ENCODE measurements at regions not wholly inside any gene's neighbourhood (a gene's known extent, or its start where the extent isn't known, plus 50 kb on each side); places are given as distances from the start of the nearest gene placed in this dataset.

DNA sequence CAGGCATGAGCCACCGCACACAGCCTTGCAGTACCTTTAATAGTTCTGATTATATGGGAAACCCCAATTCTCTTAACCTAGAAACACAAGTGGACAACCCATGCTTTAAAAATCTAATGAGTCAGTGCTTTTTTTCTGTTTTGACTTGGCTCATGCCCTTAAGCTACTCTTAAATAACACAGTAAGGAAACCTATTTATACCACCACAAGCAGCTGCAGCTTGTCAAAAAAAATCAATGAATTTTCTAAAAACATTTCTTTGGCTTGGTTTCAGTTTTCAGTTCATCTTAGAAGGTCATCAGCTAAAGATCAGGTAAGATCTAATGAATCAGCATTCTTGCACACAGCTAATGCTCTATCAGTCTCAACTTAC lies 124.1 kb upstream of the DST start:
- Histone ChIP-seq H3K18ac (ENCODE audit: insufficient read length, low read depth, low read length) (no peak overlapping the region), H2BK20ac (ENCODE audit: low read depth, low read length, poor library complexity, severe bottlenecking) (no peak overlapping the region), H2BK120ac (ENCODE audit: low read depth, low read length, poor library complexity, severe bottlenecking) (no peak overlapping the region), H4K5ac (ENCODE audit: insufficient read length, low read depth, low read length) (no peak overlapping the region), H3K56ac (ENCODE audit: insufficient read length, low read depth, low read length) (no peak overlapping the region), H3K14ac (ENCODE audit: insufficient read depth, low read length) (no peak overlapping the region), H3K4ac (ENCODE audit: low read depth, low read length) (no peak overlapping the region), H3K4me1 (ENCODE audit: insufficient read depth, low read length) (peaks cover 3% of the 10 kb centered on the region; the same call in 1 of the 2 replicates), H3K9ac (ENCODE audit: extremely low read depth, insufficient read length, low read length) (no peak overlapping the region), H4K91ac (ENCODE audit: insufficient read length, low read depth, low read length) (no peak overlapping the region), H2BK5ac (ENCODE audit: insufficient read length, low read length) (no peak overlapping the region), H2AK5ac (ENCODE audit: insufficient read length, low read length) (no peak overlapping the region), H3K23me2 (ENCODE audit: insufficient read length, low read depth, low read length, poor library complexity, severe bottlenecking) (no peaks in the 10 kb centered on the region), H3K27ac (ENCODE audit: insufficient read length, low read depth, low read length) (no peak overlapping the region), H3K9me3 (ENCODE audit: control insufficient read depth, low read depth, low read length) (no peaks in the 10 kb centered on the region), H2BK12ac (ENCODE audit: insufficient read length, low read depth, low read length) (no peak overlapping the region), H4K20me1 (ENCODE audit: control insufficient read depth, insufficient read depth, insufficient read length) (no peaks in the 10 kb centered on the region), H4K8ac (replicated peaks; ENCODE audit: insufficient read length, low read depth, low read length) (no peak overlapping the region), H3T11ph (ENCODE audit: low read length) (no peak overlapping the region), H2AFZ (ENCODE audit: low read length) (no peak overlapping the region), H2BK15ac (ENCODE audit: low read depth, low read length) (no peak overlapping the region), H3K79me2 (ENCODE audit: insufficient read depth, low read length) (peaks cover 10% of the 10 kb centered on the region), H3K27me3 (ENCODE audit: insufficient read depth, low read length) (no peaks in the 10 kb centered on the region), H3K79me1 (ENCODE audit: insufficient read depth, low read depth, low read length, poor library complexity, severe bottlenecking) (peaks cover 4% of the 10 kb centered on the region), H3K4me2 (ENCODE audit: insufficient read depth, insufficient read length, low read length) (no peak overlapping the region), H3K23ac (ENCODE audit: insufficient read length, low read depth, low read length) (no peak overlapping the region)
- H3K36me3 Mint-ChIP-seq (ENCODE audit: insufficient read depth in 1 of 3, low read depth in 3 of 3): no peaks in the 10 kb centered on the region; a peak in 1 of 7 replicates
- no peaks in the 10 kb centered on the region for H3K9me3 Mint-ChIP-seq
- WGBS (ENCODE audit: extremely low coverage, insufficient read length, low lambda C conversion rate): no CpG with 5 or more reads among the region's 1 CpG
- TF ChIP-seq, protein P1, sequence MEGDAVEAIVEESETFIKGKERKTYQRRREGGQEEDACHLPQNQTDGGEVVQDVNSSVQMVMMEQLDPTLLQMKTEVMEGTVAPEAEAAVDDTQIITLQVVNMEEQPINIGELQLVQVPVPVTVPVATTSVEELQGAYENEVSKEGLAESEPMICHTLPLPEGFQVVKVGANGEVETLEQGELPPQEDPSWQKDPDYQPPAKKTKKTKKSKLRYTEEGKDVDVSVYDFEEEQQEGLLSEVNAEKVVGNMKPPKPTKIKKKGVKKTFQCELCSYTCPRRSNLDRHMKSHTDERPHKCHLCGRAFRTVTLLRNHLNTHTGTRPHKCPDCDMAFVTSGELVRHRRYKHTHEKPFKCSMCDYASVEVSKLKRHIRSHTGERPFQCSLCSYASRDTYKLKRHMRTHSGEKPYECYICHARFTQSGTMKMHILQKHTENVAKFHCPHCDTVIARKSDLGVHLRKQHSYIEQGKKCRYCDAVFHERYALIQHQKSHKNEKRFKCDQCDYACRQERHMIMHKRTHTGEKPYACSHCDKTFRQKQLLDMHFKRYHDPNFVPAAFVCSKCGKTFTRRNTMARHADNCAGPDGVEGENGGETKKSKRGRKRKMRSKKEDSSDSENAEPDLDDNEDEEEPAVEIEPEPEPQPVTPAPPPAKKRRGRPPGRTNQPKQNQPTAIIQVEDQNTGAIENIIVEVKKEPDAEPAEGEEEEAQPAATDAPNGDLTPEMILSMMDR (conservative IDR thresholded peaks at IDR 0.05): no peak
- no peaks in the 10 kb centered on the region; the same call in 1 of the 2 replicates for H3K27me3 Mint-ChIP-seq (ENCODE audit: low read depth)
- no peak for DNase-seq
- H3K27ac Mint-ChIP-seq: no peak overlapping the region
- H3K4me3 Mint-ChIP-seq: no peak overlapping the region
- peaks cover 36 to 39% of the 10 kb centered on the region in 2 experiments for H3K4me1 Mint-ChIP-seq
